ENCODE measurements at regions not wholly inside any gene's neighbourhood (a gene's known extent, or its start where the extent isn't known, plus 50 kb on each side); places are given as distances from the start of the nearest gene placed in this dataset.

GRCh38 chr4:32564626-32565025, 1844.5 kb downstream of the PCDH7 start:
- no peak for DNase-seq (ENCODE audit: insufficient read length, low spot score)
- FAIRE-seq: no peak

GRCh38 chr4:32569861-32570260, 1849.7 kb downstream of the PCDH7 start:
- FAIRE-seq (no peak), DNase-seq (ENCODE audit: insufficient read length, low spot score) (no peak)

GRCh38 chr4:32572366-32572765, 1852.2 kb downstream of the PCDH7 start:
- DNase-seq (ENCODE audit: insufficient read length, low spot score) (no peak), FAIRE-seq (no peak)

GRCh38 chr4:32574803-32575202, 1854.6 kb downstream of the PCDH7 start:
- DNase-seq (ENCODE audit: insufficient read length, low spot score) (no peak), FAIRE-seq (no peak)

- FAIRE-seq (no peak), DNase-seq (ENCODE audit: insufficient read length, low spot score) (no peak)
These were observed 1868.9 kb downstream of the PCDH7 start for GRCh38 chr4:32589097-32589496.

GRCh38 chr4:32589853-32590252, 1869.7 kb downstream of the PCDH7 start:
- DNase-seq (ENCODE audit: insufficient read length, low spot score) (no peak), FAIRE-seq (no peak)

- FAIRE-seq (no peak), DNase-seq (ENCODE audit: insufficient read length, low spot score) (no peak)
These were observed 1877.2 kb downstream of the PCDH7 start for GRCh38 chr4:32597354-32597753.

- DNase-seq (ENCODE audit: insufficient read length, low spot score) (no peak), FAIRE-seq (no peak)
These were observed 1881.7 kb downstream of the PCDH7 start for GRCh38 chr4:32601848-32602247.

- no peak for DNase-seq (ENCODE audit: insufficient read length, low spot score)
- FAIRE-seq: no peak
These were observed 1887.8 kb downstream of the PCDH7 start for GRCh38 chr4:32607978-32608377.

GRCh38 chr4:32624943-32625603, 1904.9 kb downstream of the PCDH7 start:
- DNase-seq (ENCODE audit: insufficient read length, low spot score) (no peak), FAIRE-seq (no peak)

GRCh38 chr4:32625687-32626337, 1905.6 kb downstream of the PCDH7 start:
- DNase-seq (ENCODE audit: insufficient read length, low spot score) (no peak), FAIRE-seq (no peak)

- no peak for DNase-seq (ENCODE audit: insufficient read length, low spot score)
These were observed 1911.7 kb downstream of the PCDH7 start for GRCh38 chr4:32631831-32632230.

GRCh38 chr4:32633421-32633820, 1913.3 kb downstream of the PCDH7 start:
- DNase-seq (ENCODE audit: insufficient read length, low spot score) (no peak), FAIRE-seq (no peak)

More at GRCh38 chr4:32631831-32632230, 1911.7 kb downstream of the PCDH7 start:
- FAIRE-seq: no peak

- FAIRE-seq: no peak
These were observed 1925.5 kb downstream of the PCDH7 start for GRCh38 chr4:32645653-32646052.

GRCh38 chr4:32658019-32658418, 1937.8 kb downstream of the PCDH7 start:
- no peak for FAIRE-seq
- no peak for DNase-seq (ENCODE audit: insufficient read length, low spot score)

More at GRCh38 chr4:32645653-32646052, 1925.5 kb downstream of the PCDH7 start:
- DNase-seq (ENCODE audit: insufficient read length, low spot score): no peak

- DNase-seq (ENCODE audit: insufficient read length, low spot score): no peak
- FAIRE-seq: no peak
These were observed 1941.1 kb downstream of the PCDH7 start for GRCh38 chr4:32661229-32661628.

- no peak for DNase-seq (ENCODE audit: insufficient read length, low spot score)
- no peak for FAIRE-seq
These were observed 1942.6 kb downstream of the PCDH7 start for GRCh38 chr4:32662803-32663202.

- no peak for FAIRE-seq
- no peak for DNase-seq (ENCODE audit: insufficient read length, low spot score)
These were observed 1952.2 kb downstream of the PCDH7 start for GRCh38 chr4:32672359-32672758.

GRCh38 chr4:32680946-32681345, 1960.8 kb downstream of the PCDH7 start:
- DNase-seq (ENCODE audit: insufficient read length, low spot score): no peak
- FAIRE-seq: no peak

- DNase-seq (ENCODE audit: insufficient read length, low spot score): no peak
These were observed 1964.0 kb downstream of the PCDH7 start for GRCh38 chr4:32684160-32684559.

GRCh38 chr4:32686123-32686522, 1966.0 kb downstream of the PCDH7 start:
- FAIRE-seq: no peak
- DNase-seq (ENCODE audit: insufficient read length, low spot score): no peak

More at GRCh38 chr4:32684160-32684559, 1964.0 kb downstream of the PCDH7 start:
- no peak for FAIRE-seq

GRCh38 chr4:32689518-32689917, 1969.3 kb downstream of the PCDH7 start:
- FAIRE-seq (no peak), DNase-seq (ENCODE audit: insufficient read length, low spot score) (no peak)

Data from GM19239 (cell line).